ENCODE measurements at regions not wholly inside any gene's neighbourhood (a gene's known extent, or its start where the extent isn't known, plus 50 kb on each side); places are given as distances from the start of the nearest gene placed in this dataset.

GRCh38 chr5:118522626-118523025 lies 465.7 kb downstream of the DTWD2 start (continued):
- no peak for TF ChIP-seq SUPT20H (IDR thresholded peaks at IDR 0.05; ENCODE audit: borderline replicate concordance, control insufficient read depth, low read depth, low read length)
- no peak for TF ChIP-seq SPI1 (IDR thresholded peaks at IDR 0.05; ENCODE audit: borderline replicate concordance, insufficient read depth, low read depth, low read length)
- TF ChIP-seq SKIL (IDR thresholded peaks at IDR 0.05; ENCODE audit: low read depth, poor library complexity, severe bottlenecking) = no peak

- Histone ChIP-seq H3K36me3 (ENCODE audit: control insufficient read depth in 2 of 2, insufficient read depth in 2 of 2, low read length in 1 of 2) (no peaks in the 10 kb centered on the region), H2AFZ (ENCODE audit: control insufficient read depth, low read depth, low read length) (no peak overlapping the region), H3K27me3 (replicated peaks in 1 of 2; ENCODE audit: control insufficient read depth in 2 of 2, insufficient read depth in 2 of 2, low read length in 1 of 2) (no peaks in the 10 kb centered on the region), H3K27ac (ENCODE audit: control insufficient read depth, insufficient read depth) (no peak overlapping the region), H3K9me3 (replicated peaks; ENCODE audit: control insufficient read depth, insufficient read depth, low read length) (no peaks in the 10 kb centered on the region), H3K4me1 (ENCODE audit: control insufficient read depth, insufficient read depth, low read length) (no peaks in the 10 kb centered on the region), H4K20me1 (ENCODE audit: control insufficient read depth, insufficient read depth) (no peaks in the 10 kb centered on the region), H3K79me2 (ENCODE audit: control insufficient read depth, insufficient read depth, low read length) (no peaks in the 10 kb centered on the region), H3K4me3 (no peak overlapping the region), H3K4me2 (ENCODE audit: control insufficient read depth, insufficient read depth) (no peak overlapping the region), H3K9ac (ENCODE audit: control insufficient read depth, insufficient read depth, low read length) (no peak overlapping the region)
- WGBS (ENCODE audit: insufficient coverage, insufficient replicate concordance, low lambda C conversion rate, missing lambda C conversion rate) = 16% methylated on average over 3 of the region's 3 CpGs
- BruUV-seq (replicated peaks) = no TSS peak
- FAIRE-seq = no peak
- no peak for DNase-seq (ENCODE audit: low read depth, low spot score)
- ChIA-PET CTCF (no interaction called here), RAD21 (ENCODE audit: unreplicated experiment) (no interaction called here), POLR2A (interaction anchor here (1.1 kb wide), 1 partner anchor 8 kb away, joined by 3 read pairs; no protein-coding TSS in a partner anchor), SMC1A (ENCODE audit: uncharacterized antibody, unreplicated experiment) (interaction anchor here (0.9 to 1.1 kb wide), 2 partner anchors 8 to 10 kb away, joined by 3 read pairs; no protein-coding TSS in a partner anchor)
- in situ Hi-C loops (cut with MboI) (no loop called here), intact Hi-C loops (cut with micrococcal nuclease; ENCODE audit: unreplicated experiment) (no loop called here)
- TF ChIP-seq ZSCAN29 (IDR thresholded peaks at IDR 0.05) (no peak), SMARCA5 (IDR thresholded peaks at IDR 0.05) (no peak), ZNF384 (IDR thresholded peaks at IDR 0.05; ENCODE audit: borderline replicate concordance, low read depth, low read length) (no peak)
- TF ChIP-seq, protein P1, sequence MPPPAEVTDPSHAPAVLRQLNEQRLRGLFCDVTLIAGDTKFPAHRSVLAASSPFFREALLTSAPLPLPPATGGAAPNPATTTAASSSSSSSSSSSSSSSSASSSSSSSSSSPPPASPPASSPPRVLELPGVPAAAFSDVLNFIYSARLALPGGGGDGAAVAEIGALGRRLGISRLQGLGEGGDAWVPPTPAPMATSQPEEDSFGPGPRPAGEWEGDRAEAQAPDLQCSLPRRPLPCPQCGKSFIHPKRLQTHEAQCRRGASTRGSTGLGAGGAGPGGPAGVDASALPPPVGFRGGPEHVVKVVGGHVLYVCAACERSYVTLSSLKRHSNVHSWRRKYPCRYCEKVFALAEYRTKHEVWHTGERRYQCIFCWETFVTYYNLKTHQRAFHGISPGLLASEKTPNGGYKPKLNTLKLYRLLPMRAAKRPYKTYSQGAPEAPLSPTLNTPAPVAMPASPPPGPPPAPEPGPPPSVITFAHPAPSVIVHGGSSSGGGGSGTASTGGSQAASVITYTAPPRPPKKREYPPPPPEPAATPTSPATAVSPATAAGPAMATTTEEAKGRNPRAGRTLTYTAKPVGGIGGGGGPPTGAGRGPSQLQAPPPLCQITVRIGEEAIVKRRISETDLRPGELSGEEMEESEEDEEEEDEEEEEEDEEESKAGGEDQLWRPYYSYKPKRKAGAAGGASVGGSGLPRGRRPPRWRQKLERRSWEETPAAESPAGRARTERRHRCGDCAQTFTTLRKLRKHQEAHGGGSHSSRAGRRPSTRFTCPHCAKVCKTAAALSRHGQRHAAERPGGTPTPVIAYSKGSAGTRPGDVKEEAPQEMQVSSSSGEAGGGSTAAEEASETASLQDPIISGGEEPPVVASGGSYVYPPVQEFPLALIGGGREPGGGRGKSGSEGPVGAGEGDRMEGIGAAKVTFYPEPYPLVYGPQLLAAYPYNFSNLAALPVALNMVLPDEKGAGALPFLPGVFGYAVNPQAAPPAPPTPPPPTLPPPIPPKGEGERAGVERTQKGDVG (CRISPR knock-in tag; IDR thresholded peaks at IDR 0.05) = no peak
- TF ChIP-seq, protein P2, sequence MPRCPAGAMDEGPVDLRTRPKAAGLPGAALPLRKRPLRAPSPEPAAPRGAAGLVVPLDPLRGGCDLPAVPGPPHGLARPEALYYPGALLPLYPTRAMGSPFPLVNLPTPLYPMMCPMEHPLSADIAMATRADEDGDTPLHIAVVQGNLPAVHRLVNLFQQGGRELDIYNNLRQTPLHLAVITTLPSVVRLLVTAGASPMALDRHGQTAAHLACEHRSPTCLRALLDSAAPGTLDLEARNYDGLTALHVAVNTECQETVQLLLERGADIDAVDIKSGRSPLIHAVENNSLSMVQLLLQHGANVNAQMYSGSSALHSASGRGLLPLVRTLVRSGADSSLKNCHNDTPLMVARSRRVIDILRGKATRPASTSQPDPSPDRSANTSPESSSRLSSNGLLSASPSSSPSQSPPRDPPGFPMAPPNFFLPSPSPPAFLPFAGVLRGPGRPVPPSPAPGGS (IDR thresholded peaks at IDR 0.05; ENCODE audit: borderline replicate concordance, insufficient read depth, low read depth, low read length, poor library complexity, severe bottlenecking) = no peak
- ATAC-seq = no peak
Measured at GRCh38 chr5:118520771-118521415, 467.5 kb downstream of the DTWD2 start.

Measured in GM12878 (cell line).